PFSK-1 (cell line): ENCODE measurements at regions not wholly inside any gene's neighbourhood (a gene's known extent, or its start where the extent isn't known, plus 50 kb on each side); places are given as distances from the start of the nearest gene placed in this dataset.

Experiments used
- POLR2AphosphoS5 ChIP-seq: IDR thresholded peaks from 2 replicates; pipeline ENCODE4 v1.6.1; 2012; ENCODE audit warnings: low read depth, mild to moderate bottlenecking, control low read depth, low read length, moderate library complexity
- SIN3A ChIP-seq: IDR thresholded peaks from 2 replicates; pipeline ENCODE4 v1.6.1; 2012; ENCODE audit warnings: mild to moderate bottlenecking, low read length, moderate library complexity, borderline replicate concordance; ENCODE audit not compliant: insufficient read depth

DNA sequence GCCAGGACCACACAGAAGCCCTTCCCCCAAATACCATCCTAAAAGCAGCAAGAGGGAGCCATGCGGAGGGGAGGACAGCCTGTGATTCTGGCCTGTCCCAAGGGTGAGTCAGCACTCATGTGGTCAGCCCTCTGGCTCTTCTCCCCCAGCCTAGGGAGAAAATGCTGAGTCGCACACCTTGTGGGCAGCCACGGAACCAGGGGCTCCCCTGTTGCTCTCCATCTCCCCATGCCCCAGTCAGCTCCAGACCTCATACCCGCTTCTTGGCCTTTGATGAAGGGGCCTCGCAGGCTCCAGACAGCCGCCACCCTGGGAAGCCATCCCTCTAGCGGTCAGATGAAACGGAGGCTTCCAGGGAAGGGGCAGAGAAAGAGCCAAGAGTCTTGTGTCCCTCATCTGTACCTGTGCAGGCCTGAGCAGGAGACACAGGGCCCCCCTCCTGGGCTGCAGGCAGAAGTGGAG is 181.3 kb upstream of the SIX2 start:
- no peak for TF ChIP-seq POLR2AphosphoS5
- no peak for TF ChIP-seq SIN3A
